HG02973 (cell line): ENCODE measurements at regions not wholly inside any gene's neighbourhood (a gene's known extent, or its start where the extent isn't known, plus 50 kb on each side); places are given as distances from the start of the nearest gene placed in this dataset.

Source experiments
- ATAC-seq: cut with Tn5 transposase; IDR thresholded peaks from one replicate; pipeline ENCODE4 v1.9.1; 2021; ENCODE audit warnings: moderate library complexity; ENCODE audit not compliant: unreplicated experiment

DNA sequence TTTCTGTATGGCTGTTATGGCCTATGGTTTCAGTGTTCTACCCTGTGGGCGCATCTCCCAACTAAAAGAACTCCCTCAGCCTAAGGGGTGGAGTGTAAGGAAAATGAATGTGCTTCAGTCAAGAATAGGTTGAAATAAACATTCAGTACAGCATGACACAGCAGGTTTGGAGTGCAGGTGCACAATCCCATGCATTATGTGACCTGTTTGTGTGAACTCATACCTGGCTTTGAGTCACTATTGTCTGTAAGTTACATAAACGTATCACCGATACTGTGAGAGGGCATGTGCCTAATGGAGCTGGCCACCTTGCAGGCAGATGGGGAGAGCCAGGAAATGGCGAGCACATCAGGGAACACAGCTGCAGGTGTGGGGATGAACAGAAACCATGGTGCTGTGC is 216.0 kb downstream of the DSEL start:
- no peak for ATAC-seq

DNA sequence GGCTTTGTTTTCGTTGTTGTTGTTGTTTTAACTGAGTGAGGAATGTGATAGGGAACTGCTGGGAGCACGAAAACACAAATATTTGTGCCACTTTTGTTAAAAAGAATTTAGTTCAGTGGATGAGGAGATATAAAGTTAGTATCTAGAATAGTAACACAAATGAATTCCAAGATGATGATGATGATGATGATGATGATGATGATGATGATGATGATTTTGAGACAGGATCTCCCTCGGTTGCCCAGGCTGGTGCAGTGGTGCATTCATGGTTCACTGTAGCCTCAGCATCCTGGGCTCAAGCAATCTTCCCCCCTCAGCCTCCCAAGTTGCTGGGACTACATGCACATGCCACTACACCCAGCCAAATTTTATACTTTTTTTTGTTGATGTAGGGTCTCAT is 223.7 kb downstream of the DSEL start:
- ATAC-seq = no peak

DNA sequence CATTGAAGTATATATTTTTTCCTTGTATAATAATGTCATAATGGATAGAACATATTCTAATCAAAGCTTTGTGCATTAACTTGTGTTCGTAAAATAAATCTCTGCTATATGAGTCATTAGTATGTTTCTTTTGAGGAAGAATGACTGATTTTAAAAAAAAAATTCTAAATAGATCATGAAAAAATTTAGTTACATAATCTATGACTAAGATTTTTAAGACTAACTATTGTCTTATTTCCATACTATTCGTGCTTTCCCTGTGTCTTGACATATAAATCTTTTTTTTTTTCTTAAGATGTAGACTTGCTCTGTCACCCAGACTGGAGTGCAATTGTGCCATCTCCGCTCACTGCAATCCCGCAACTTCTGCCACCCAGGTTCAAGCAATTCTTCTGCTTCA is 226.1 kb downstream of the DSEL start:
- ATAC-seq = no peak

DNA sequence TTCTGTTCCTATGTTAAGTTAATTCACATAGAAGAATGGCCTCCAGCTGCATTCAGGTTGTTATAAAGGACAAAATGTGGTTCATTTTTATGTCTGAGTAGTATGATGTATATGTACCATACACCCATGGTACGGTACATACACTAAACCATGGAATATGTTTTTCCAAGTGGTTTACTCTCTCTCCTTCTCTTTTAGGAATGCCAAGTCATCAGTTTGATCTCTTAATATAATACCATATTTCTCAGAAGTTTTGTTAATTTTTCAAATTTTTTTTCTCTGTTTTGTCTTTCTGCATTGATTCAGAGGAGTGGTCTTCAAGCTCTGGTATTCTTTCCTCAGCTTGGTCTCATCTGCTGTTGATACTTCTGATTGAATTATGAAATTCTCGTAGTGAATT is 230.9 kb downstream of the DSEL start:
- no peak for ATAC-seq

DNA sequence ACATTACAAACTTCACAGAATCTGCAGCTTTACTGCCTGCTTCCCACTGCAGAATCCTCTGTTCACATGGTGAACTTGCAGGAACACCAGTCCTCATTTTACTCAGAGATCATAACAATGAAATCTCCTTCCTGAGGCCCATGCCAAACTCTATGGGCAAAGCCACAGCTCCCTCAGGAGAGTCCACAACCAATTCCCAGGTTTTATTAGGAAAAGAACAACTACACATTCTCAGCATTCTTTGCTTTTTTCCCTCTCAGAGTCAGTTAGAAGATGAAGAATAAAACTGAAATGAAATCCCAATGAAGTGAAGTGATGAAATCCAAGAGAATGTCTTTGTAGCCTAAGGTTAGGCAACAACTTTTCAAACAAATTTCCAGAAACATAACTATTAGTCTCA is 233.7 kb downstream of the DSEL start:
- no peak for ATAC-seq

DNA sequence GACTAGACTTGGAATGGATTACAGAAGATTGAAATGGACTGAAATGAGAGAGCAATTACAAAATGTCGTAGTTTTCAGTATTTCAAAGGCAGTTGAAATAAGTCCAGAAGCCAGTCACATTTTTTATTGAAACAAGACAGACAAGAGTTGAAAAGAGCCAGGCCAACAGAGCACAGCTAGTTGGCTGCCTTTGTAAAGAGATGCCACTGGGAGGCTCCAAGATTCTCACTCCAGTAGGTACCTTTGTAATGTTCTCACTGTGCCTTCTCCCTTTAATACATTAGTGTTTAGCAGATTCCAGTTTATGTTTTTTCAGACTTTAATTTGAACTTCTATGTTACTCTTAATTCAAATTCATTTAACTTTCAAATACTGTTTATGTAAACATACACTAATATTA is 234.8 kb downstream of the DSEL start:
- ATAC-seq = no peak

DNA sequence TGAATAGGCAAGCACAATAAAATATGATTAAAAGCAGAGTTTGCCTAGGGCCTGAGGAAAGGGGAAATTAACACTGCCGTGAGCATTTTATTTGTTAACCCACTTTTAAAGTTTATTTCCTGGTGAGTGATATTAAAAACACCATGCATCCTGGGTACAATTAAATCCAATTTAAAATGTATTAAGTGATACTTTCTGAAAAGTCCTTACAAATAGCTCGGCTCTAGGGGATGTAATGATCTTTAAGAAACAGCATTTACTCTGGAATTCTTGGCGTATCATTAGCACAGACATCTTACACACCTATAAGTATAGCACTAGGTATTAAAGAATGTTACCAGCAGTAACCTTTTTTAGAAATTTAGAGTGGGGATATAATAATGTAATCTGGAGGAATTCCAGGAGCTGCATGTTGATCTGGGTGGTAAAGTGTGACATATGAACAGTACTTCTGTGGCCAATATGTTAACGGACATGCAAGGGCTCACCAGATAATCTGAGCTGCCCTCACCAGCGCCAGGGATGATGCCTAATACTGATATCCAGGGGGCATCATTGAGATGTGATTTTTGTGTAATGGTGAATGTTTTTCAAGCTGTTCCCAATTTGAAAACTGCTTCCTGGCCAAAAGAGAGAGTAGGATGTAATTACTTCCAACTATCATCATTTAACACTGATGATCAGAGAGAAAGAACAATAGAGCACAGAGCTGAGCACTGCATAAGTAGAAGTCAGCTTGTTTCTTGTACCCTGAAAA is 235.9 kb downstream of the DSEL start:
- ATAC-seq = no peak

DNA sequence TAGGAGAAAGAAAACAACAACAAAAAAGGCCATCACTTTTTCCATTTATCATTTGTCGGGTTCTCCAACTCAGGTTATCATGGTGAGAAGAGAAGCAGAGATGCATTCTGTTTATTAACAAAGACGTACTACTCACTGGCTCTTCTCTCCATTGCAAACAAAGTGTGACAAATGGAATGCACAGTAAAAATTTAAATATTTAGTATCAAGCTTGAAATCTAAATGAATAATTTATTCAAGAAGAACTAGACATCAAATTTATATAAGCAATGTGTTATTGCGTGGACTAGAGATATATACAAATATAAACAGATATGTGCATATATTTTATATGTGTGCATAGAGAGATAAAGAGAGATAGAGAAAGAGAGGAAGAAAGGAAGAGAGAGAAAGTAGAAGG is 236.5 kb downstream of the DSEL start:
- no peak for ATAC-seq

DNA sequence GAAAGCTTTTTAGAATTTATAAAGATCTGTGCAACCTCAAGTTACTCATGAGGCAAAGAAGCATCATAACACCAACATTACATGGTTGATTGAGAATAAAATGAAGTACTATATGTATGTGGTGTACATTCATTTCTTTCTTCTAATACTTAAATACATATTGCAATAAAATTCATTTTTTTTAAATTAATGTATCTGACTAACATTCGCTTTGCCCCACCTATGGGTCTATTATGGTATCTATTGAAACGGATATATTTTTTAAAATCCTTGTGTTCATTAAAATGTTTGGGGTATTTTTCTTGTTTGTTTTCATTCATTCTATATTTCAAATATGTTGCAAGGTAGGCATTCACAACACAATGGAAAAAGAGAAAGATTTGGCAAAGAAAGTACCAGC is 237.5 kb downstream of the DSEL start:
- no peak for ATAC-seq

DNA sequence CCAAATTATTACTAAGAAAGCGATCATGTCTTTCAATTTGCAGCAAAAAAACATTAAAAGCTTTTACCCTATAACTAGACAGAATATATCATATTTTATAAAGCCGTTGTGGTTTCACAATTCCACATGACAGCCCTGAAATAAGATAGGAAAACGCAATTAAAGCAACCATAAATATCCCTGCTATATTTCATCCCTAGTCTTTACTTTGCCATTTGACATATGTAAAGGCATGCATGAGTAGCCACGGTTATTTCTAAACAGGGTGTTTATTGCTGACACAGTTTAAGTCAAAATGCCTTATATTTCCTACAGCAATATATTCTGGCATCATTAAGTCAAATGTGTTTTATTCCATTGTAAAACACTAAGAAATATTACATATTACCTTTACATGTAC is 239.9 kb downstream of the DSEL start:
- no peak for ATAC-seq

DNA sequence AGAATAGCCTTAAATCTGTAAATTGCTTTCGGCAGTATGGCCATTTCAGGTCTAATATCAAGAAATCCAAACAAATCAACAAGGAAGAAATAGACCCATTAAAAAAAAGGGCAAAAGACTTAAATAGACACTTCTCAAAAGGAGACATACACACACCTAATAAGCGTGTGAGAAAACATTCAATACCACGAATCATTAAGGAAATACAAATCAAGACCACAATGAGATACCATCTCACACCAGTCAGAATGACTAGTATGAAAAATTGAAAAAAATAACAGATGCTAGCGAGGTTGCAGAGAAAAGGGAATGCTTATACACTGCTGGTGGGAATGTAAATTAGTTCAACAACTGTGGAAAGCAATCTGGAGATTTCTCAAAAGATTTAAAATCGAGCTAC is 243.2 kb downstream of the DSEL start:
- ATAC-seq = no peak

DNA sequence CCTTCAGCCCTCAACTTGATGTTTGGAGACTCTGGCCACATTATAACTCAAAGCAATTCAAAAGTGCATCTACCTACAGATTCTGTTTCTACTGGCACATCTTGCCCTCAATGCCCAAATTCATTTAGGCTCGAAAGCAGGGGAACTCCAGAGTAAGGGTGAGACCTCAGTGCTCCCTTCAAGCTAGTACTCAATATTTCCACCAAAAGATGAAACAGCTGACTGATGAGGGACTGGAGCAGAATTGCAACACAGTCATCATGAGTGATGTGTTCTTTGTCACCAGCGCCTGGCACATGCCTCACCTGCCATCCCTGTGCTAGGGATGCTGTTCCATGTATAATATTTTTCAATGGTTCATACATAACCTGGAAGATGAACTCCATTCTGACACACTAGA is 247.3 kb downstream of the DSEL start:
- no peak for ATAC-seq

DNA sequence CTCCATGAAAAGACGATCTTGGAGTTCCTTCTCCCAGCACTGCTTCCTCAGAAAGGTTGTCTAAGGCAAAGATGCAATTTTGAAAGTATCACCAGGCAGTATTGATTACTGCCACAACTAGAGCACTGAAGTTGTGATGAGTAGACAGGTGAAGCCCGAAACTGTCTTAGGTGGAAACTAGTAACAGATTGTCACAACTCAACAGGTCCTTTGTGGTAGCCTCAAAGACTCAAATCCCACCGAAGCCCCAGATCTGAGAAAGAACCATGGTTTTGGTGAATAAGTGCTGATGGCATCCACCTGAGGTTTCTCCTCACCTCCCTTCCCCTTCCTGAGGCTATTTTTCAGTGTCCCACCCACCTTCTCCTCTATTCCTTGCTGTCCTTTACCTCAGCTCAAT is 248.0 kb downstream of the DSEL start:
- ATAC-seq = no peak

DNA sequence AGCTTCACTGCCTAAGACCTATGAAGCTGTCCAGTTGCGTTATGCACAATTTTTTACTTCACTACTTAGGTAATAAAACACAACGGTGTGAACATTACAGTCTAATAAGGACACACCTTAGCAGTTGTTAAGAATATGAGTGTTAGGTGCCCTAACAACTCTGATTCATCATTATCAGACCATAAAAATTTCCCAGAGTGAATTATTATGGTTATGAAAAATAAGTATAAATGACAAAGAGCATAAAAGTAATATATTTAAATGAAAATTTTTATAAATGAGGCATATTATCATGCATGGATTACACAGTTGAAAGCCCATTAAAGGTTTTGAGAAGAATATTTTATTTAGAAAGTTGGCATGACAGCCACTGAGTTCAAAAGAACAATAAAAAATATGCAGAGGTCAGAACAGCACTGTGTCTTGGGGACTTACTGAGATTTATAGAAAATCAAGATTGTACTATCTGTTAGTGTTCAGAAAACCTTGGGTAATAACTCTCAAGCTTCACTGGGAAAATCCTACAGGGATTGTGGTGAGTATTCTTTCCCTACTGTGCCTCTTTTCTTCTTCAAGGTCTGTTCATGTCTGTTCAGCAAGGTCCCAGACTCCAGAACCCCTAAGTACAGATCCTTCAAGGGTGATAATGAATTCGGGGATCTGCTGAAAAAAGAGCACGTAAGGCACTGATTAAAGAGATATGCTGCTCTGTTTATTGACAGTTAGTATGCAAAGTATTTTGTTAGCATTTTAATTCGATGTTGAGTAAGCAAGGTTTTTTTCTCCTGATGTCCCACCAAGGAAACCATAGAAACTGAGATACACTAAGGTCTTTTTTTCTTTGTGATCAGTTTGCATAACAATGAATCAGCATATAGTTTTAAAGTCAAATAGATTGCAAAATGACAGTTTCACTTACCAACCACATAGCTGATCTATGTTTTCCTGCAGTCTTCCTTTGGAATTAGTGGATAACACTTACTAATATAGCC is 250.0 kb downstream of the DSEL start:
- no peak for ATAC-seq

DNA sequence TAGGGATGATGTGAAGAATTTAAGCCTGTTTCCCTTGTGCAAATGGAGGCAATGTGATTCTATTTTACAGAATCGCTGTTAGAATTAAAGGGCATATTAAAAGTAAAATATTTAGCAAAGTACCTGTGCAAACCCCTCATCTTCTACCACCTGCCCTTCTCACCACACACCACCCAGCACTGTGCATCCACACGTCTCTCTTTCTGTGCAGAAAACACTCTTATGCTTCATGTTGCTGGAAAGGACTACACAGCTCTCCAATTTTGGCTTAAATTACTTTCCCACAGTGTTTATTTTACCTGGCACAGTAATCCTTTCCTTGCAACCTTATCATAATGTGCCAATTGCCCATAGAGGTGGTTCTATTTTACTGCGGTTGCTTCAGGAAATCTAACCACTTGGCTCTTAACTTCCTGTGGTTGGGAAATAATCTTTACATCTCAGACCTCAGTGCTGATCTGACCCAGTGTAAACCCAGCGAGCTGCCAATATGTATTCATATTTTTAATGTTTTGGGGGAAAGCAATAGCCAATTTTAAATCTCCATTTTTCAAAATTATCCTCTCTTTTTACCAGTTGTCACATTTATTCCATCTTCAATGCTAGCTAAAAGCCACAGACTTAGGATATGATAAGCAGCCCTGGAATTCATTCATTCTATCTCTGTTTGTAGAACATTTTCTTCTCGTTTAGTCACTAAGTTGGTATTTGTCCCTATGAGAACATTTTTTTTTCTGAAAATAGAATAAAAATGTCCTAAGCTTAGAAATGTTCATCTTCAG is 250.9 kb downstream of the DSEL start:
- ATAC-seq = no peak

DNA sequence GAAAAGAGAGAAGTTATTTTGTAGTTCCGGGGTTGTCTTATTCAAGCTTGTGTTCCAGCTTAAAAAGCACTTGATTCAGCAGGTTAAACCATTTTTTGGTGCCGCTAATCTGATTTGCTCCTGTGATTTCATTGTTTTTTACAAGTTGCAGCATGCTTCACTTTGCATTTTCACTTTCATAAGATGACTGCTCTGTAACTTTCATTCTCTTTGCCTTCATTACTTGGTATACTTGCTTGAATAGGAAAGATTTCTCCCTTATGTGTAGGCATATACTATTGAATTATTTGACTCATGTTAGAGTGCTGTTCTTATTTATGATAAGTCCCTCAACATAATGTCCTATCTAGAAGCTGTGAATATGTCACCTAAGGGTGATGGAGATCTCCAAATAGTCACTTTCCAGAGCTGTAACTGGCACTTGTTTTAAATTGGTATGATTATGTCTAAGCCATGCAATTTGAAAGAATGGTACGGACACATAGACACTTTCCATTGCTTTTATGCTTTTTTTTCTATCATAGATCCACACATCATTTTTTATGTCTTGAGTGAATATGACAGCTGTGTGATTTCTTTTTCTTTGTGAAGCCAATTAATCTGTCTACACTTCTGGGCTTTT is 254.5 kb downstream of the DSEL start:
- ATAC-seq = no peak

DNA sequence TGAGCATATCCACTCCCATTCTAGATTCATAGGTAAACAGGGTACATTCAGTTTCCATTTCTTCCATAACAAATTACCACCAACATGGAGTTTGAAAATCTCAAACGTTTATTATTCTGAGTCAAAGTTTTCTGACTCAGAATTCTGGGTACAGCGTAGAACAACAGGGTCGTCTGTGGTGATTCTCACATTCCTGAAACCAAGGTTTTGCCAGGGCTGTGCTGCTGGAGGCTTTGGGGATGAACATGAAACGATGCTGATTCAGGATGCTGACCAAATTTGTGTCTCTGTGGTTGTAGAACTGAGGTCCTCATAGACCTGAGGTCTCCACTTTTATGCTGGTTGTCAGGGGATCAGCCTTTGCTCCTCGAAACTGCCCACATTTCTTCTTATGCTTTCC is 255.7 kb downstream of the DSEL start:
- no peak for ATAC-seq

DNA sequence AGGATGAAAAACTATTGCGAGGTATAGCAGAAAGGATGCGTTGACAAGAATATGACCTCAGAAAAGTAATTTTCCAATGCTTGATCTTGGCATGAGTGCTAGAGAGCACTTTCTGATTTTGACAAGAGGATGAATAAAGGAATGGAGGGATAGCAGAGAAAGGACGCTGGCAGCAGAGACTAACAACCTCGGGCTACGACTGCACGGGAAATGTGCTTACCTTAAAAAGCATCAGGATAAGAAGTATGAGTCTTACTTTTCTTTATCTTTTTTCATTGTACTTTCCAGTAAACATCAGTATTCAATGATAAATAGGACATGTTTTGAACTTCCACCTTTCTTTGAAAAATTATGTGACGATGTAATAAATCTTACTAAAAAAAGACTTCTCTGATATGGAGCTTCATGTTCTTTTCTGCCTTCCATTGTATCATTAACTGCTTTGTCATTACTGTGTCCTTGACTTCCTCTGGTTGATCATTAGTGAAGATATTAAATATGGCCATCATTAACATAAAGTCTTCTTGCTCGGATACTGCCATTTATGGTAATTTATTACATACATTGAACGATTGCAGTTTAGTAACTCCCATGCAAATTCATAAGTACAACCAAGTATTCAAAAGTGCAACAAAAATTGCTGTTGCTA is 265.6 kb downstream of the DSEL start:
- ATAC-seq = no peak

DNA sequence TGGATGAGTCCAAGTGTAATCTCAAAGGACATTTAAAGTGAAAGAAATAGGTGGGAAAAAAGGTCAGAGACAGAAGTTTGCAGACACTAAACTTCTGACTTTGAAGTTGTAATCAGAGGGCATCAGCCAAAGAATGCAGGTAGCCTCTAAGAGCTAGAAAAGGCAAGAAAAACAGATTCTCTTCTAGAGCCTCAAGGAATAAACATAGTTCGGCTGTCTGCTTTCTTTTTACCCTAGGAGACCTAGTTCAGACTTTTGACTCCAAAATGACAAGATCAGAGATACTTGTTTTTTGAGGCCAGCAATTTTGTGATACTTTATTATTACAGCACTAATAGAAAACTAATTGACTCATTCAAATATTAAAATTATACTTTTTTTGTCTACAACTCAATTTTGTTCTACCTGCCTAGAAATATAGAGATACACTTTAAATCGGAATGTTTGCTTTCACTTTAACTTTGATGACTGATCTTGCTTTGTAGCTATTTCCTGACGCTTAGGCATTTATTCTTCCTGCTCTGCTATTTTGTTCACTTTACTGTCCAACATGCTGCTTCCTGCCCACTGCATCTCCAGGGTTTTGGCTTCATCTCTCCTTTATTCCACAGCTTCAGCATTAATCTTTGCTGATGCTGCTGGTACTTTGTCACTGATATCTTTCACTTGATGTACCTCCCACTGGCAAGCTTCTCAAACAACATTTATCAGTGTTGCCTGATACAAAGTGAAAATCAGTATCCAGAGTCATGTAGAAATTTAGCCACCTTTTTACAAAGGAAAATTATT is 272.5 kb downstream of the DSEL start:
- ATAC-seq = no peak

DNA sequence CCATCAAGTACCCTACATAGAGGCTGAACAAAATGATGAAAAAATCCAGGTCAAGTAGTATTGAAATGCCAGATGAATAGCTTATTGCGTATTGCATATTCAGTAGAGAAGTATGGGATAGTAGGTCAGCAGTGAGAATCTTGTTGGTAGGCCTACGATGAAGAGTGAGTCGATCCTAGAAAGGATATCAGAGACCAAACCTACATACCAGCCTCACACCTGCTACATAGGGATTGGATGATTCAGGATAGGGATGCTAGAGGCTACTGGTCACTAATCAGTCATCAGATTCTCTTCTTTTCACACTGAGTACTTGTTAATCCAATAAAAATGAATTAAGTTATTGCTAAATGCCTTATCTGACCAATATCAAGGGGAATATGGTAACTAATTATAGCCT is 274.5 kb downstream of the DSEL start:
- ATAC-seq = no peak
